Upper lobe of left lung (tissue), 6 donors: ENCODE measurements at regions not wholly inside any gene's neighbourhood (a gene's known extent, or its start where the extent isn't known, plus 50 kb on each side); places are given as distances from the start of the nearest gene placed in this dataset.

Source experiments
- ATAC-seq, 2 donors: fragments of 200-7000 bp; cut with Tn5 transposase; one replicate each; pipeline ENCODE4 v1.9.1; 2022; ENCODE audit warnings: mild to moderate bottlenecking in 2 of 2, moderate library complexity in 2 of 2; ENCODE audit not compliant: low FRiP score in 2 of 2
- DNase-seq, 2 donors: peaks; one replicate each; pipeline ENCODE4 v3.0.0-alpha.2; 2019 to 2020
- H3K27ac ChIP-seq, 4 donors: fragments of 200-600 bp; sonication (generic); one replicate each; pipeline ENCODE4 v1.5.1; 2016 to 2019
- H3K27me3 ChIP-seq, 4 donors: fragments of 200-600 bp; sonication (generic); one replicate each; pipeline ENCODE4 v1.5.1; 2017 to 2019
- H3K36me3 ChIP-seq, 4 donors: fragments of 200-600 bp; sonication (generic); one replicate each; pipeline ENCODE4 v1.5.1; 2016 to 2019
- H3K4me1 ChIP-seq, 4 donors: fragments of 200-600 bp; sonication (generic); one replicate each; pipeline ENCODE4 v1.5.1; 2018 to 2019
- H3K4me3 ChIP-seq, 4 donors: fragments of 200-600 bp; sonication (generic); one replicate each; pipeline ENCODE4 v1.5.1; 2017 to 2019; ENCODE audit warnings: mild to moderate bottlenecking in 2 of 4, moderate library complexity in 1 of 4
- H3K9me3 ChIP-seq, 4 donors: fragments of 200-600 bp; sonication (generic); one replicate each; pipeline ENCODE4 v1.5.1; 2018 to 2019
- EP300 ChIP-seq, 4 donors: sonication (generic); formaldehyde crosslinking; IDR thresholded peaks; one replicate each; pipeline ENCODE4 v1.5.1; 2017; ENCODE audit warnings: antibody characterized with exemption in 4 of 4, control low read depth in 2 of 4
- POLR2A ChIP-seq, 4 donors: fragments of 450-650 bp; IDR thresholded peaks; one replicate each; pipeline ENCODE4 v1.5.1; 2016 to 2017; ENCODE audit warnings: antibody characterized with exemption in 4 of 4, mild to moderate bottlenecking in 2 of 4
- POLR2AphosphoS5 ChIP-seq, 2 donors: sonication (generic); formaldehyde crosslinking; IDR thresholded peaks; one replicate each; pipeline ENCODE4 v1.5.1; 2017; ENCODE audit warnings: antibody characterized with exemption in 2 of 2
- WGBS, 2 donors: methylation state at CpG; one replicate each; pipeline ENCODE4 v1.1.5; 2017 to 2018; 5-methylcytosine and 5-hydroxymethylcytosine counted together
- TF ChIP-seq, protein P1 (sequence below), 6 experiments: fragments of 450-650 bp in 4 of 6; fragments of 200-600 bp in 2 of 6; sonication (generic) in 2 of 6; IDR thresholded peaks; one replicate each; pipeline ENCODE4 v1.5.1; 2016 to 2019; ENCODE audit warnings: antibody characterized with exemption in 6 of 6
- donor health status: DM: no; HTN: no; CAD: no; lungs with moderate emphysema.
- donor health status: DM: no; HTN: yes; CAD: no; lungs with severe emphysema.

DNA sequence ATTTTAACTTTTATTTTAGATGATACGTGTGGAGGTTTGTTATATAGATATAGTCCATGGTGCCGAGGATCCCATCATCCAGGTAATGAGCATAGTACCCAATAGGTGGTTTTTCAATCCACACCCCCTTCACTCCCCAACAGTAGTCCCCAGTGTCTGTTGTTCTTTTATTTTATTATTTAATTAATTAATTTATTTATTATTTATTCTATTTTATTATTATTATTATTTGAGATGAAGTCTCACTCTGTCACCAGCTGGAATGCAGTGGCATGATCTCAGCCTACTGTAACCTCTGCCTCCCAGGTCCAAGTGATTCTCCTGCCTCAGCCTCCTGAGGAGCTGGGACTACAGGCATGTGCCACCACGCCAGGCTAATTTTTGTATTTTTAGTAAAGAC, 2086.2 kb downstream of the PCDH9 start:
- Histone ChIP-seq H3K4me3 (no peak overlapping the region), H3K36me3 (no peaks in the 10 kb centered on the region), H3K27me3 (no peaks in the 10 kb centered on the region), H3K4me1 (no peaks in the 10 kb centered on the region), H3K27ac (no peak overlapping the region), H3K9me3 (no peaks in the 10 kb centered on the region)
- TF ChIP-seq, protein P1, sequence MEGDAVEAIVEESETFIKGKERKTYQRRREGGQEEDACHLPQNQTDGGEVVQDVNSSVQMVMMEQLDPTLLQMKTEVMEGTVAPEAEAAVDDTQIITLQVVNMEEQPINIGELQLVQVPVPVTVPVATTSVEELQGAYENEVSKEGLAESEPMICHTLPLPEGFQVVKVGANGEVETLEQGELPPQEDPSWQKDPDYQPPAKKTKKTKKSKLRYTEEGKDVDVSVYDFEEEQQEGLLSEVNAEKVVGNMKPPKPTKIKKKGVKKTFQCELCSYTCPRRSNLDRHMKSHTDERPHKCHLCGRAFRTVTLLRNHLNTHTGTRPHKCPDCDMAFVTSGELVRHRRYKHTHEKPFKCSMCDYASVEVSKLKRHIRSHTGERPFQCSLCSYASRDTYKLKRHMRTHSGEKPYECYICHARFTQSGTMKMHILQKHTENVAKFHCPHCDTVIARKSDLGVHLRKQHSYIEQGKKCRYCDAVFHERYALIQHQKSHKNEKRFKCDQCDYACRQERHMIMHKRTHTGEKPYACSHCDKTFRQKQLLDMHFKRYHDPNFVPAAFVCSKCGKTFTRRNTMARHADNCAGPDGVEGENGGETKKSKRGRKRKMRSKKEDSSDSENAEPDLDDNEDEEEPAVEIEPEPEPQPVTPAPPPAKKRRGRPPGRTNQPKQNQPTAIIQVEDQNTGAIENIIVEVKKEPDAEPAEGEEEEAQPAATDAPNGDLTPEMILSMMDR (IDR thresholded peaks at IDR 0.05): no peak
- no peak for TF ChIP-seq POLR2AphosphoS5 (IDR thresholded peaks at IDR 0.05)
- no peak for TF ChIP-seq POLR2A (IDR thresholded peaks at IDR 0.05)
- TF ChIP-seq EP300 (IDR thresholded peaks at IDR 0.05): no peak
- no peak for ATAC-seq
- no peak for DNase-seq
- 93 to 95% methylated on average over 3 of the region's 3 CpGs for WGBS, 2 donors

DNA sequence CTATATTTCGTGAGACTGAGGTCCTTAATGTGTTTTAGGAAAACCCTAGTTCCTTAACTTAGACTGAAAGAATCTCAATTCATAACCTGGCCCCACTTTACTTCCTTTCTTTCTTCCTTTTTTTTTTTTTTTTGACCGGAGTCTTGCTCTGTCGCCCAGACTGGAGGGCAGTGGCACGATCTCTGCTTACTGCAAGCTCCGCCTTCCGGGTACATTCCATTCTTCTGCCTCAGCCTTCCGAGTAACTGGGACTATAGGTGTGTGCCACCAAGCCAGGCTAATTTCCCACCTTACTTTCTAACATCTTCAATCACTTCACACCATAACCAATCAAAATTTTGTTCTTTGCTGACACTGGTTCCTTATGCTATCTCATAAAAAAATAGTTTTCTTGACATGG, 2097.0 kb downstream of the PCDH9 start:
- no peaks in the 10 kb centered on the region for H3K4me1 ChIP-seq
- no peaks in the 10 kb centered on the region for H3K9me3 ChIP-seq
- H3K36me3 ChIP-seq: no peaks in the 10 kb centered on the region
- TF ChIP-seq, protein P1 (IDR thresholded peaks at IDR 0.05): no peak
- TF ChIP-seq POLR2AphosphoS5 (IDR thresholded peaks at IDR 0.05) (no peak), POLR2A (IDR thresholded peaks at IDR 0.05) (no peak), EP300 (IDR thresholded peaks at IDR 0.05) (no peak)
- WGBS, 2 donors: 73 to 76% methylated on average over 7 of the region's 7 CpGs
- H3K27me3 ChIP-seq: no peaks in the 10 kb centered on the region
- ATAC-seq: no peak
- DNase-seq: no peak
- no peak overlapping the region for H3K4me3 ChIP-seq
- H3K27ac ChIP-seq: no peak overlapping the region

- no peak for DNase-seq
- H3K36me3 ChIP-seq: no peaks in the 10 kb centered on the region
- H3K27me3 ChIP-seq: no peaks in the 10 kb centered on the region
- H3K4me1 ChIP-seq: no peaks in the 10 kb centered on the region
- WGBS, 2 donors: 37 to 48% methylated on average over 1 of the region's 1 CpG
- no peak overlapping the region for H3K4me3 ChIP-seq
- H3K27ac ChIP-seq: no peak overlapping the region
- TF ChIP-seq POLR2AphosphoS5 (IDR thresholded peaks at IDR 0.05) (no peak), EP300 (IDR thresholded peaks at IDR 0.05) (no peak), POLR2A (IDR thresholded peaks at IDR 0.05) (no peak)
- TF ChIP-seq, protein P1 (IDR thresholded peaks at IDR 0.05): no peak
- ATAC-seq: no peak
- H3K9me3 ChIP-seq: no peaks in the 10 kb centered on the region
Measured at GRCh38 chr13:65125236-65125635, 2104.9 kb downstream of the PCDH9 start.

DNA sequence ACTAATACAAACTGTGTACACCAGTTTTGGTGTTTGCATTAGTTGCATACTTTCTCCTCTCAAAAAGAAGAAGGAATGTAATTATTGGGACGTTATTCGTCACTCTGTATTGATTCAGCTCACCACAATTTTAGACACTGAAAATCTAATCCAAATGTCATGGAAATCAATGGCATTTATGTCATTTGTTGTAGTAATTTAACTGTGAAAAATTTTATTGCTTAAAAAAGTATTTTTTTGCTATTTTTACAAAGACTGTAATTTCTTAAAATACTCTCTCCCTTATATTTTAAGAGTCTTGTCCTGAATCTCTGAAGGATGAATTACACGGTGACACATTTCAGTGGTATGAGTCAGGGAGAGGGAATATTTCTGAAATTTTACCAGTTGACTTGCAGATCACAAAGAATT, 2117.6 kb downstream of the PCDH9 start:
- H3K36me3 ChIP-seq: no peaks in the 10 kb centered on the region
- 70 to 73% methylated on average over 3 of the region's 3 CpGs for WGBS, 2 donors
- H3K4me1 ChIP-seq: no peaks in the 10 kb centered on the region
- no peaks in the 10 kb centered on the region for H3K27me3 ChIP-seq
- ATAC-seq (no peak), DNase-seq (no peak)
- H3K4me3 ChIP-seq: no peak overlapping the region
- no peaks in the 10 kb centered on the region for H3K9me3 ChIP-seq
- no peak for TF ChIP-seq POLR2A (IDR thresholded peaks at IDR 0.05)
- no peak for TF ChIP-seq POLR2AphosphoS5 (IDR thresholded peaks at IDR 0.05)
- no peak for TF ChIP-seq EP300 (IDR thresholded peaks at IDR 0.05)
- TF ChIP-seq, protein P1 (IDR thresholded peaks at IDR 0.05): no peak
- H3K27ac ChIP-seq: no peak overlapping the region

DNA sequence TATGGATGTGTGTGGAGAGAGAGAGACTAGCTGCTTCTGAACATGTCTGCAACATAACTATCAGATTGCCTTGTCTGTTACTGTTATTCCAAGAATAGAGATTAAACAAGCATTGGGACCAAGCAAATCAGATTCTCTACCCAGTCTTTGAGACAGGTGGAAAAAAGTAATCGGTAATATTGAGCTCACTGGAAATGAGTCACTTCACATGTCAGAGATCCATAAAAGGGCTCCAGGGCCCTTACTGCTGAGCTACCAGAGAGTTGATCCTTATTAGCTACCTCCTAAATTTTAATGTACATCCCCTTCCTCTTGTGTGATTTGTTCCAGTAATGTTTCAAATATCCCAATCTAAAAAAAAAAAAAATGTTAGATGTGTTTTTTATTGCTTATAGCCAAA, 2118.0 kb downstream of the PCDH9 start:
- Histone ChIP-seq H3K9me3 (no peaks in the 10 kb centered on the region), H3K4me3 (no peak overlapping the region), H3K27me3 (no peaks in the 10 kb centered on the region), H3K27ac (no peak overlapping the region), H3K4me1 (no peaks in the 10 kb centered on the region), H3K36me3 (no peaks in the 10 kb centered on the region)
- DNase-seq: no peak
- no peak for TF ChIP-seq POLR2AphosphoS5 (IDR thresholded peaks at IDR 0.05)
- TF ChIP-seq, protein P1 (IDR thresholded peaks at IDR 0.05): no peak
- TF ChIP-seq EP300 (IDR thresholded peaks at IDR 0.05): no peak
- TF ChIP-seq POLR2A (IDR thresholded peaks at IDR 0.05): no peak
- ATAC-seq: no peak
- WGBS, 2 donors: 94 to 97% methylated on average over 1 of the region's 1 CpG
